ENCODE measurements at regions not wholly inside any gene's neighbourhood (a gene's known extent, or its start where the extent isn't known, plus 50 kb on each side); places are given as distances from the start of the nearest gene placed in this dataset.

GRCh38 chr10:29873941-29874484 lies 185.4 kb downstream of the JCAD start:
- intact Hi-C loops (cut with micrococcal nuclease), result no loop called here
- H3K9me1 ChIP-seq (replicated peaks; ENCODE audit: control insufficient read depth, extremely low read depth, insufficient read depth, low read length), result no peaks in the 10 kb centered on the region
- no peak for DNase-seq (ENCODE audit: low read depth, low spot score)
- H2AFZ ChIP-seq (ENCODE audit: low read depth, low read length), result no peak overlapping the region
- H3K79me2 ChIP-seq (ENCODE audit: control insufficient read depth, insufficient read depth, low read length), result no peaks in the 10 kb centered on the region
- no peak overlapping the region for H3K9ac ChIP-seq (replicated peaks; ENCODE audit: extremely low read depth, insufficient read depth, low read length)
- H3K4me2 ChIP-seq (ENCODE audit: insufficient read depth, low read length), result no peak overlapping the region
- ChIA-PET POLR2A (no interaction called here), CTCF (interaction anchor here (1.0 to 2.0 kb wide), 8 partner anchors 12 to 160 kb away, joined by 3 to 6 read pairs (median 4); no protein-coding TSS in a partner anchor)
- no peaks in the 10 kb centered on the region for H4K20me1 ChIP-seq (replicated peaks; ENCODE audit: control insufficient read depth, extremely low read depth, insufficient read depth, low read length)
- FAIRE-seq, result peak; percentile 50
- H3K36me3 ChIP-seq (ENCODE audit: control insufficient read depth in 2 of 2, extremely low read depth in 1 of 2, insufficient read depth in 2 of 2, low read length in 2 of 2), result no peaks in the 10 kb centered on the region
- BruUV-seq (replicated peaks), result no TSS peak
- H3K27me3 ChIP-seq (ENCODE audit: control insufficient read depth in 2 of 2, insufficient read depth in 2 of 2, low read length in 2 of 2), result no peaks in the 10 kb centered on the region
- no peak overlapping the region for H3K27ac ChIP-seq (ENCODE audit: insufficient read depth, low read depth, low read length)
- TF ChIP-seq JUN (IDR thresholded peaks at IDR 0.05; ENCODE audit: borderline replicate concordance, insufficient read depth, insufficient read length, low read depth), result no peak
- TF ChIP-seq POLR2AphosphoS5 (IDR thresholded peaks at IDR 0.05; ENCODE audit: insufficient read depth, low read depth, low read length), result no peak
- no peak for TF ChIP-seq MAX (IDR thresholded peaks at IDR 0.05; ENCODE audit: insufficient read depth, insufficient read length)
- no peak for TF ChIP-seq POLR2A (IDR thresholded peaks at IDR 0.05; ENCODE audit: low read depth, low read length)
- peaks cover 9% of the 10 kb centered on the region for H3K4me1 ChIP-seq (ENCODE audit: control insufficient read depth, extremely low read depth, insufficient read depth, low read length)
- no peak overlapping the region for H3K4me3 ChIP-seq (replicated peaks in 1 of 3; ENCODE audit: insufficient read depth in 1 of 3, low read depth in 1 of 3, low read length in 3 of 3)
- H3K9me3 ChIP-seq (replicated peaks; ENCODE audit: control insufficient read depth, insufficient read depth, low read length), result no peaks in the 10 kb centered on the region
- dilution Hi-C loops (cut with MboI; ENCODE audit: extremely low pct_ligation_motif_present, low sequenced_read_pairs), result no loop called here

DNA sequence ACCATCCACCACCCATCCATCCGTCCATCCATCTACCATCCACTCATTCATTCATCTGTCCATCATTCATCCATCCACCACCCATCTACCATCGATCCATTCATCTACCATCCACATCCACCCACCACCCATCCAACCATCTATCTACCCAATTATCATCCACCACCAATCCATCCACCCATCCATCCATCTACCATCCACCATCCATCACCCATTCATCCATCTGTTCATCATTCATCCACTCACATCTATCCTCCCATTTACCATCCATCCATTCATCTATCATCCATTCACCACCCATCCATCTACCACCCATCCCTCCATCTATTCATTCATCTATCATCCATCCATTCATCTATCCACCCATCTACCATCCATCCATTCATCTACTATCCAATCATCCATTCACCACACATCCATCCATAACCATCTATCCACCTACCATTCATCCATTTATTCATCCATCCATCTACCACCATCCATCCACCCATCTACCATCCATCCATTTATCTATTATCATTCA lies 188.8 kb downstream of the JCAD start:
- H3K4me2 ChIP-seq (ENCODE audit: insufficient read depth, low read length), result no peak overlapping the region
- intact Hi-C loops (cut with micrococcal nuclease) (no loop called here), dilution Hi-C loops (cut with MboI; ENCODE audit: extremely low pct_ligation_motif_present, low sequenced_read_pairs) (no loop called here)
- DNase-seq (ENCODE audit: low read depth, low spot score), result no peak
- FAIRE-seq, result no peak
- POLR2A ChIA-PET, result no interaction called here
- TF ChIP-seq POLR2A (IDR thresholded peaks at IDR 0.05; ENCODE audit: low read depth, low read length) (no peak), GATA2 (IDR thresholded peaks at IDR 0.05; ENCODE audit: insufficient read depth, insufficient read length, low read depth, low read length) (no peak), EZH2 (IDR thresholded peaks at IDR 0.05; ENCODE audit: borderline replicate concordance, low read depth, low read length, severe bottlenecking) (no peak), POLR2AphosphoS5 (IDR thresholded peaks at IDR 0.05; ENCODE audit: insufficient read depth, low read depth, low read length) (no peak), MYC (IDR thresholded peaks at IDR 0.05; ENCODE audit: low read depth, low read length) (no peak), FOS (IDR thresholded peaks at IDR 0.05; ENCODE audit: borderline replicate concordance, insufficient read depth, low read length) (no peak), JUN (IDR thresholded peaks at IDR 0.05; ENCODE audit: borderline replicate concordance, insufficient read depth, insufficient read length, low read depth) (no peak), MAX (IDR thresholded peaks at IDR 0.05; ENCODE audit: insufficient read depth, insufficient read length) (no peak)
- TF ChIP-seq, protein P1, sequence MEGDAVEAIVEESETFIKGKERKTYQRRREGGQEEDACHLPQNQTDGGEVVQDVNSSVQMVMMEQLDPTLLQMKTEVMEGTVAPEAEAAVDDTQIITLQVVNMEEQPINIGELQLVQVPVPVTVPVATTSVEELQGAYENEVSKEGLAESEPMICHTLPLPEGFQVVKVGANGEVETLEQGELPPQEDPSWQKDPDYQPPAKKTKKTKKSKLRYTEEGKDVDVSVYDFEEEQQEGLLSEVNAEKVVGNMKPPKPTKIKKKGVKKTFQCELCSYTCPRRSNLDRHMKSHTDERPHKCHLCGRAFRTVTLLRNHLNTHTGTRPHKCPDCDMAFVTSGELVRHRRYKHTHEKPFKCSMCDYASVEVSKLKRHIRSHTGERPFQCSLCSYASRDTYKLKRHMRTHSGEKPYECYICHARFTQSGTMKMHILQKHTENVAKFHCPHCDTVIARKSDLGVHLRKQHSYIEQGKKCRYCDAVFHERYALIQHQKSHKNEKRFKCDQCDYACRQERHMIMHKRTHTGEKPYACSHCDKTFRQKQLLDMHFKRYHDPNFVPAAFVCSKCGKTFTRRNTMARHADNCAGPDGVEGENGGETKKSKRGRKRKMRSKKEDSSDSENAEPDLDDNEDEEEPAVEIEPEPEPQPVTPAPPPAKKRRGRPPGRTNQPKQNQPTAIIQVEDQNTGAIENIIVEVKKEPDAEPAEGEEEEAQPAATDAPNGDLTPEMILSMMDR (IDR thresholded peaks at IDR 0.05; ENCODE audit: extremely low read depth in 1 of 2, insufficient read depth in 1 of 2, low read depth in 1 of 2, low read length in 2 of 2), result no peak
- no peak overlapping the region for H3K9ac ChIP-seq (replicated peaks; ENCODE audit: extremely low read depth, insufficient read depth, low read length)
- H3K9me1 ChIP-seq (replicated peaks; ENCODE audit: control insufficient read depth, extremely low read depth, insufficient read depth, low read length), result no peaks in the 10 kb centered on the region
- no peak overlapping the region for H2AFZ ChIP-seq (ENCODE audit: low read depth, low read length)
- peaks cover 5% of the 10 kb centered on the region for H3K4me1 ChIP-seq (ENCODE audit: control insufficient read depth, extremely low read depth, insufficient read depth, low read length)
- H3K79me2 ChIP-seq (ENCODE audit: control insufficient read depth, insufficient read depth, low read length), result no peaks in the 10 kb centered on the region
- H3K27me3 ChIP-seq (ENCODE audit: control insufficient read depth in 2 of 2, insufficient read depth in 2 of 2, low read length in 2 of 2), result no peaks in the 10 kb centered on the region
- H3K36me3 ChIP-seq (ENCODE audit: control insufficient read depth in 2 of 2, extremely low read depth in 1 of 2, insufficient read depth in 2 of 2, low read length in 2 of 2), result no peaks in the 10 kb centered on the region
- no peaks in the 10 kb centered on the region for H4K20me1 ChIP-seq (replicated peaks; ENCODE audit: control insufficient read depth, extremely low read depth, insufficient read depth, low read length)
- no TSS peak for BruUV-seq (replicated peaks)
- H3K27ac ChIP-seq (ENCODE audit: insufficient read depth, low read depth, low read length), result no peak overlapping the region
- CTCF ChIA-PET, result no interaction called here
- H3K4me3 ChIP-seq (replicated peaks in 1 of 3; ENCODE audit: insufficient read depth in 1 of 3, low read depth in 1 of 3, low read length in 3 of 3), result no peak overlapping the region
- H3K9me3 ChIP-seq (replicated peaks; ENCODE audit: control insufficient read depth, insufficient read depth, low read length), result no peaks in the 10 kb centered on the region

Data from endothelial cell of umbilical vein (primary cell).